ENCODE measurements at regions not wholly inside any gene's neighbourhood (a gene's known extent, or its start where the extent isn't known, plus 50 kb on each side); places are given as distances from the start of the nearest gene placed in this dataset.

GRCh38 chr18:68431111-68431921 lies 283.6 kb downstream of the TMX3 start:
- DNase-seq (ENCODE audit: insufficient read length, low spot score): no peak
- FAIRE-seq: no peak
- no peak for TF ChIP-seq POLR2AphosphoS5 (IDR thresholded peaks at IDR 0.05; ENCODE audit: low read depth, low read length)
- TF ChIP-seq TAF1 (IDR thresholded peaks at IDR 0.05; ENCODE audit: low read depth, low read length): no peak
- no peak for TF ChIP-seq POLR2A (IDR thresholded peaks at IDR 0.05; ENCODE audit: low read depth, low read length)

DNA sequence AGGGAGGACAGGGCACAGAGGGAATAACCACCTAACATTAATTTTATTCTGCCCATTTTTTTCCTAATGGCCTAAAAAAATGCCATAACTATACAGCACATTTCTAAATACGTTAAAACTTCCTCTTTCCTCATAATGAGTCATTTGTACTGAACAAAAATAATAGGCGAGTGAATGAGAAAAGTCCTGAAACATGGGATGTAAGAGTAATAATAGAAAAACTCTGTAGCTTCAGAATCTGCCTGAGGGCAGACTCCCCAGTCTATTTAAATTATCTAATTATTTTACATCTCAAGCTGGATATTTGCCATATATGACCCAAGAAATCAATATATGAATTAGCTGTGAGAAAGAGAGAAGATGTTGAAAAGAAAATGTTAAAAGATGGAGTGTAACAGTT lies 285.1 kb downstream of the TMX3 start:
- DNase-seq (ENCODE audit: insufficient read length, low spot score): no peak
- no peak for FAIRE-seq
- TF ChIP-seq TAF1 (IDR thresholded peaks at IDR 0.05; ENCODE audit: low read depth, low read length) (no peak), SPI1 (IDR thresholded peaks at IDR 0.05; ENCODE audit: low read depth, low read length) (no peak), POU2F2 (IDR thresholded peaks at IDR 0.05; ENCODE audit: low read depth, low read length) (no peak), POLR2A (IDR thresholded peaks at IDR 0.05; ENCODE audit: low read depth, low read length) (no peak), PAX5 (IDR thresholded peaks at IDR 0.05; ENCODE audit: insufficient read depth, low read length, severe bottlenecking) (no peak), POLR2AphosphoS5 (IDR thresholded peaks at IDR 0.05; ENCODE audit: low read depth, low read length) (no peak)

GRCh38 chr18:68429111-68429510 lies 285.8 kb downstream of the TMX3 start:
- no peak for FAIRE-seq
- DNase-seq (ENCODE audit: insufficient read length, low spot score): no peak
- no peak for TF ChIP-seq POU2F2 (IDR thresholded peaks at IDR 0.05; ENCODE audit: low read depth, low read length)
- no peak for TF ChIP-seq TAF1 (IDR thresholded peaks at IDR 0.05; ENCODE audit: low read depth, low read length)
- no peak for TF ChIP-seq PAX5 (IDR thresholded peaks at IDR 0.05; ENCODE audit: insufficient read depth, low read length, severe bottlenecking)
- no peak for TF ChIP-seq SPI1 (IDR thresholded peaks at IDR 0.05; ENCODE audit: low read depth, low read length)
- no peak for TF ChIP-seq POLR2AphosphoS5 (IDR thresholded peaks at IDR 0.05; ENCODE audit: low read depth, low read length)
- no peak for TF ChIP-seq POLR2A (IDR thresholded peaks at IDR 0.05; ENCODE audit: low read depth, low read length)

GRCh38 chr18:68428661-68429060 lies 286.2 kb downstream of the TMX3 start:
- no peak for TF ChIP-seq SPI1 (IDR thresholded peaks at IDR 0.05; ENCODE audit: low read depth, low read length)
- TF ChIP-seq POLR2AphosphoS5 (IDR thresholded peaks at IDR 0.05; ENCODE audit: low read depth, low read length): no peak
- no peak for TF ChIP-seq TAF1 (IDR thresholded peaks at IDR 0.05; ENCODE audit: low read depth, low read length)
- no peak for TF ChIP-seq PAX5 (IDR thresholded peaks at IDR 0.05; ENCODE audit: insufficient read depth, low read length, severe bottlenecking)
- TF ChIP-seq POLR2A (IDR thresholded peaks at IDR 0.05; ENCODE audit: low read depth, low read length): no peak
- TF ChIP-seq POU2F2 (IDR thresholded peaks at IDR 0.05; ENCODE audit: low read depth, low read length): no peak
- DNase-seq (ENCODE audit: insufficient read length, low spot score) (no peak), FAIRE-seq (no peak)

DNA sequence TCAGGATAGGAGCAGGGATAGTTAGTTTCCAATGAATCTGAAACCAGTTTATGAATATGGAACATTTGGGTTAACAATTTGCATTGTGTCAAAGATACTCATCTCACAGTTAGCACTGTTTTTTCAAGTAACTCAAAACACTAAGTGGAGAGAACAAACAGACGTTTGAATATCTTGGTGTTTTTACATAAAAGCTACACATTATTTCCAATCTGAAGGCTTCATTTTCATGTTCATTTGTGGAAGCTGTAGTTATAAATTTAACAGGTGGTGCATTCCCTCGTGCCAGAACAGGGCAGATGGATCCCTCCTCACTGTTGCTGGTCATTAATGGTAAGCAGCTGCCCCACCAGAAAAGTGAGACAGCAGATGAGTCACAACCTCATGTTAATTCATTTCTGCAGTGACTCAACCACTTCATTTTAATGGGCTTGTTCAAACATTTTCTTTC lies 286.9 kb downstream of the TMX3 start:
- no peak for TF ChIP-seq TAF1 (IDR thresholded peaks at IDR 0.05; ENCODE audit: low read depth, low read length)
- TF ChIP-seq POU2F2 (IDR thresholded peaks at IDR 0.05; ENCODE audit: low read depth, low read length): no peak
- TF ChIP-seq SPI1 (IDR thresholded peaks at IDR 0.05; ENCODE audit: low read depth, low read length): no peak
- TF ChIP-seq POLR2A (IDR thresholded peaks at IDR 0.05; ENCODE audit: low read depth, low read length): no peak
- DNase-seq (ENCODE audit: insufficient read length, low spot score): no peak
- no peak for FAIRE-seq

DNA sequence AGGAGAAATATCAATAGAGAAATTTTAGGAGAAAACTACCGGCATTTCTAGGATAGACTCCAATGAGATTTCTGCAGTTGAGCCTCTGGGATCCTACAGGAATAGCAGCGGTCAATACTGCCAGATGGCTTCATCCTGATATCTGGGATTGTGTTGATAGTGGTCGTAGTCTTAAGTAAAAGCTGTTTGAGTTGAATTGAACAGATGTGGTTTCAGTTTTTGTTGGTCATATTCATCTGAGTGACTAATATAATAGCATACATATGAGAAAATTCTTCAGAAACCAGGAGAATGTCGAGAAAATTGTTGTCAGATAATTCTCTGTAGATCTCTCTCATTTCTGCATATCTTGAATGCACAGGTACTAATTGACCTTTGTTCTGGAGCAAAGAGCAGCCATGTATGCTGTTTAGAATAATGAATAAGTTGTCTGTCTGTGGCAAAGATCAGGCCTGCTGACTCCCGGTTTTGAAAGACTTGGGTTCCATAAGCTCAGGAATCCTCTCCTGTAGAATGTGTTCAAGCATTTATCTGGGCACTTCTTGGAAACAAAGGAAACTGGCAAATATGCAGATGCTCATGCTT lies 288.1 kb downstream of the TMX3 start:
- TF ChIP-seq POLR2AphosphoS5 (IDR thresholded peaks at IDR 0.05; ENCODE audit: low read depth, low read length): no peak
- TF ChIP-seq POLR2A (IDR thresholded peaks at IDR 0.05; ENCODE audit: low read depth, low read length): no peak
- no peak for TF ChIP-seq SPI1 (IDR thresholded peaks at IDR 0.05; ENCODE audit: low read depth, low read length)
- TF ChIP-seq PAX5 (IDR thresholded peaks at IDR 0.05; ENCODE audit: insufficient read depth, low read length, severe bottlenecking): no peak
- TF ChIP-seq TAF1 (IDR thresholded peaks at IDR 0.05; ENCODE audit: low read depth, low read length): no peak
- no peak for TF ChIP-seq POU2F2 (IDR thresholded peaks at IDR 0.05; ENCODE audit: low read depth, low read length)
- DNase-seq (ENCODE audit: insufficient read length, low spot score): no peak
- no peak for FAIRE-seq

- TF ChIP-seq TAF1 (IDR thresholded peaks at IDR 0.05; ENCODE audit: low read depth, low read length): no peak
- DNase-seq (ENCODE audit: insufficient read length, low spot score): no peak
- no peak for FAIRE-seq
Measured at GRCh38 chr18:68418881-68419280, 296.0 kb downstream of the TMX3 start.

DNA sequence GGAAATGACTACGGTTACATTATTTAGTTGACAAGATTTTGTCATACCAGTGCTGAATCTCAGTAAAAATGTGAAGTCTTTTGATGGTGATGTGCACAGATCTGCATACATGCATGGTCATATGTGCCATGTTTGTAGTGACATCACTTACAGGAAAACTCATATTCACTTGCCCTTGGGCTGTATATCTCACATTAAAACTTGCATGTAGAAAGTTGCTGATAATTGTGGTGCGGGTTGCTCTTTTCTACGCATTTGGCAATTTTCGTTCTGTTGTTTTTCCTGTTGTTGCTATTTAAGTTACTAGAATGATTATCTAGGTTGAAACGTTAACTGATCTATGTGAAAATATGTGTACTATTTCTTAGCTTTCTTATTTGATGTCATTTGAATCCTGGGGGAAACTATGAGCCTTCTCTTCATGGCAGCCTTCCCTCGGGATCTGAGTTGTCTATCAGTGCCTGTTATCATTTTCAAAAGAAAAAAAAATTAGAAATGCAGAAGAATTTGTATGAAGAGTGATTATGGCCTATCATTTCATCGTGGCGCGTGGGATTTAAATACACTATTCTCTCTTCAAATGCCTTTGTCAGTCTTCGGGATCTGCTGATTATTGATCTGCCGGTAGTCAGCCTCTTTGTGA lies 296.6 kb downstream of the TMX3 start:
- DNase-seq (ENCODE audit: insufficient read length, low spot score): no peak
- FAIRE-seq: no peak
- no peak for TF ChIP-seq TAF1 (IDR thresholded peaks at IDR 0.05; ENCODE audit: low read depth, low read length)
- TF ChIP-seq POU2F2 (IDR thresholded peaks at IDR 0.05; ENCODE audit: low read depth, low read length): no peak
- TF ChIP-seq POLR2AphosphoS5 (IDR thresholded peaks at IDR 0.05; ENCODE audit: low read depth, low read length): no peak
- TF ChIP-seq POLR2A (IDR thresholded peaks at IDR 0.05; ENCODE audit: low read depth, low read length): no peak
- no peak for TF ChIP-seq PAX5 (IDR thresholded peaks at IDR 0.05; ENCODE audit: insufficient read depth, low read length, severe bottlenecking)
- TF ChIP-seq SPI1 (IDR thresholded peaks at IDR 0.05; ENCODE audit: low read depth, low read length): no peak

DNA sequence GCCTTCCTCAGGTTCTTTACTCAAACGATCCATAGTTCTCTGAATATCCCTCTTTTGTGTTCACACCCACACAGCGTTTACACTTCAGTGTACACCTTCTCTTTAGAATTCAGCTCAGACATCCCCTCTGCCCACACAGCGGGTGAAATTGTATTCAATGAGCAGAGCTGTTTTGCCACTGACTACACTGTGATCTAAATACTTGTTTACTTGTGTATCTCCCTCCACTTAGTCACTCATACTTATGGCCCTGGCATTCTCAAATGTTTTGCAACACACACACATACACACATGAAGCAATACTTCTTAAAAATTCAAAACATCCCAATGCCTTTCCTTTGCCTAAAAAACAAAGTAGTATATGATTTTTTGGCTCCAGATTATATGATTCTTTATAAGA lies 297.1 kb downstream of the TMX3 start:
- DNase-seq (ENCODE audit: insufficient read length, low spot score) (no peak), FAIRE-seq (no peak)
- TF ChIP-seq TAF1 (IDR thresholded peaks at IDR 0.05; ENCODE audit: low read depth, low read length): no peak
- no peak for TF ChIP-seq SPI1 (IDR thresholded peaks at IDR 0.05; ENCODE audit: low read depth, low read length)
- TF ChIP-seq PAX5 (IDR thresholded peaks at IDR 0.05; ENCODE audit: insufficient read depth, low read length, severe bottlenecking): no peak
- TF ChIP-seq POLR2A (IDR thresholded peaks at IDR 0.05; ENCODE audit: low read depth, low read length): no peak
- no peak for TF ChIP-seq POLR2AphosphoS5 (IDR thresholded peaks at IDR 0.05; ENCODE audit: low read depth, low read length)
- no peak for TF ChIP-seq POU2F2 (IDR thresholded peaks at IDR 0.05; ENCODE audit: low read depth, low read length)

Measured in GM12891 (cell line).